SK-N-SH treated with all-trans-retinoic acid at 6 μM for 48 hours (cell line): ENCODE measurements at regions not wholly inside any gene's neighbourhood (a gene's known extent, or its start where the extent isn't known, plus 50 kb on each side); places are given as distances from the start of the nearest gene placed in this dataset.
A peak's percentile ranks its signal among the peaks of the same experiment; 100 is the strongest.

Source experiments
- ATAC-seq: fragments of 200-7000 bp; cut with Tn5 transposase; 3 replicates; pipeline ENCODE4 v1.9.1; 2020; ENCODE audit warnings: mild to moderate bottlenecking, moderate library complexity
- ARNTL ChIP-seq: fragments of 450-650 bp; formaldehyde crosslinking; IDR thresholded peaks from 2 replicates; pipeline ENCODE4 v1.5.0; 2020; ENCODE audit warnings: low read depth, mild to moderate bottlenecking, moderate library complexity, borderline replicate concordance
- BACH2 ChIP-seq: fragments of 250-450 bp; sonication (Bioruptor Pico); IDR thresholded peaks from 2 replicates; pipeline ENCODE4 v1.9.0; 2021; ENCODE audit warnings: mild to moderate bottlenecking, borderline replicate concordance
- CSDC2 ChIP-seq: fragments of 250-450 bp; sonication (Bioruptor Pico); IDR thresholded peaks from 2 replicates; pipeline ENCODE4 v1.5.0; 2020; ENCODE audit warnings: mild to moderate bottlenecking, moderate library complexity
- ESRRG ChIP-seq: fragments of 250-450 bp; sonication (Bioruptor Pico); IDR thresholded peaks from 2 replicates; pipeline ENCODE4 v1.6.1; 2021; ENCODE audit warnings: mild to moderate bottlenecking
- GLIS3 ChIP-seq: fragments of 250-450 bp; sonication (Bioruptor Pico); IDR thresholded peaks from 2 replicates; pipeline ENCODE4 v1.5.0; 2020; ENCODE audit warnings: mild to moderate bottlenecking, moderate library complexity
- ISL1 ChIP-seq: fragments of 250-450 bp; sonication (Bioruptor Pico); IDR thresholded peaks from 2 replicates; pipeline ENCODE4 v2.1.2; 2022; ENCODE audit warnings: mild to moderate bottlenecking, moderate library complexity
- OSR1 ChIP-seq: fragments of 250-450 bp; sonication (Bioruptor Pico); IDR thresholded peaks from 2 replicates; pipeline ENCODE4 v1.8.0; 2022; ENCODE audit warnings: moderate library complexity, mild to moderate bottlenecking, inconsistent platforms
- PPARA ChIP-seq: fragments of 250-450 bp; sonication (Bioruptor Pico); IDR thresholded peaks from 2 replicates; pipeline ENCODE4 v1.5.0; 2020; ENCODE audit warnings: mild to moderate bottlenecking, borderline replicate concordance
- RARB ChIP-seq: fragments of 250-450 bp; sonication (Bioruptor Pico); IDR thresholded peaks from 2 replicates; pipeline ENCODE4 v1.8.0; 2021; ENCODE audit warnings: mild to moderate bottlenecking, moderate library complexity
- SNAI2 ChIP-seq: fragments of 250-450 bp; sonication (Bioruptor Pico); IDR thresholded peaks from 2 replicates; pipeline ENCODE4 v1.5.0; 2020; ENCODE audit warnings: mild to moderate bottlenecking, moderate library complexity
- TOX ChIP-seq: fragments of 250-450 bp; sonication (Bioruptor Pico); IDR thresholded peaks from 2 replicates; pipeline ENCODE4 v1.8.0; 2021; ENCODE audit warnings: mild to moderate bottlenecking, moderate library complexity, borderline replicate concordance
- ZC3H10 ChIP-seq: fragments of 250-450 bp; sonication (Bioruptor Pico); IDR thresholded peaks from 2 replicates; pipeline ENCODE4 v1.5.1; 2021; ENCODE audit warnings: mild to moderate bottlenecking, moderate library complexity
- ZFP3 ChIP-seq: fragments of 250-450 bp; sonication (Bioruptor Pico); IDR thresholded peaks from 2 replicates; pipeline ENCODE4 v1.5.0; 2020; ENCODE audit warnings: mild to moderate bottlenecking, moderate library complexity
- ZFP30 ChIP-seq: fragments of 450-650 bp; formaldehyde crosslinking; IDR thresholded peaks from 2 replicates; pipeline ENCODE4 v1.5.0; 2022; ENCODE audit warnings: mild to moderate bottlenecking, moderate library complexity
- ZNF565 ChIP-seq: fragments of 450-650 bp; formaldehyde crosslinking; conservative IDR thresholded peaks from 2 replicates; pipeline ENCODE4 v1.5.0; 2020; ENCODE audit warnings: low read depth, mild to moderate bottlenecking, moderate library complexity
- ZNF70 ChIP-seq: fragments of 450-650 bp; formaldehyde crosslinking; IDR thresholded peaks from 2 replicates; pipeline ENCODE4 v1.5.0; 2020; ENCODE audit warnings: mild to moderate bottlenecking, moderate library complexity
- ZNF8 ChIP-seq: fragments of 450-650 bp; formaldehyde crosslinking; IDR thresholded peaks from 2 replicates; pipeline ENCODE4 v1.5.0; 2020; ENCODE audit warnings: mild to moderate bottlenecking, moderate library complexity
- TF ChIP-seq, protein P1 (sequence below): fragments of 250-450 bp; sonication (Bioruptor Pico); IDR thresholded peaks from 2 replicates; pipeline ENCODE4 v1.5.1; 2020; ENCODE audit warnings: low read depth, mild to moderate bottlenecking, moderate library complexity
- TF ChIP-seq, protein P2 (sequence below): fragments of 250-450 bp; sonication (Bioruptor Pico); IDR thresholded peaks from 2 replicates; pipeline ENCODE4 v1.5.0; 2020; ENCODE audit warnings: mild to moderate bottlenecking, moderate library complexity
- TF ChIP-seq, protein P3 (sequence below): fragments of 250-450 bp; sonication (Bioruptor Pico); IDR thresholded peaks from 2 replicates; pipeline ENCODE4 v1.5.1; 2021; ENCODE audit warnings: mild to moderate bottlenecking, moderate library complexity
- TF ChIP-seq, protein P4 (sequence below): fragments of 250-450 bp; sonication (Bioruptor Pico); IDR thresholded peaks from 2 replicates; pipeline ENCODE4 v1.8.0; 2020; ENCODE audit warnings: mild to moderate bottlenecking, moderate library complexity, borderline replicate concordance

DNA sequence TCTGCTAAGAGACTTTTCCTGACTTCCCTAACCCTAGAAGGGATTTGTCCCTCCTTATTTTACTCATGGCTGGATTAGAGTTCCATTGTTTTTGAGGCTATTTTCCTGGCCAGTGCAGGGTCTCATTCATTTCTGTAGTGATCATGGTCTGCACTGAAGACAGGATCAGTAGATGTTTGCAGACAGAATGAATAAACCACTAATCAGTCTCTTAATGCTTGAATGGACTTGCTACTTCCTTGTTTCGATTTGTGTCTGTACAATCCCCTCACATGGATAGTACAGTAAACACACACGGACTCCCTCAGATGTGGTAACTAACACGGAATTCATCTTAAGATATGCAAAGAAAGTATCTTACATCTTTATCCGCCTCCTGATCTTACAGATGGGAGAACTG, 102.6 kb upstream of the PRB2 start:
- no peak for TF ChIP-seq ZNF70 (CRISPR knock-in tag)
- TF ChIP-seq OSR1 (CRISPR knock-in tag) = no peak
- TF ChIP-seq ZFP3 (CRISPR knock-in tag) = no peak
- TF ChIP-seq, protein P1, sequence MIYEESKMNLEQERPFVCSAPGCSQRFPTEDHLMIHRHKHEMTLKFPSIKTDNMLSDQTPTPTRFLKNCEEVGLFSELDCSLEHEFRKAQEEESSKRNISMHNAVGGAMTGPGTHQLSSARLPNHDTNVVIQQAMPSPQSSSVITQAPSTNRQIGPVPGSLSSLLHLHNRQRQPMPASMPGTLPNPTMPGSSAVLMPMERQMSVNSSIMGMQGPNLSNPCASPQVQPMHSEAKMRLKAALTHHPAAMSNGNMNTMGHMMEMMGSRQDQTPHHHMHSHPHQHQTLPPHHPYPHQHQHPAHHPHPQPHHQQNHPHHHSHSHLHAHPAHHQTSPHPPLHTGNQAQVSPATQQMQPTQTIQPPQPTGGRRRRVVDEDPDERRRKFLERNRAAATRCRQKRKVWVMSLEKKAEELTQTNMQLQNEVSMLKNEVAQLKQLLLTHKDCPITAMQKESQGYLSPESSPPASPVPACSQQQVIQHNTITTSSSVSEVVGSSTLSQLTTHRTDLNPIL (CRISPR knock-in tag) = no peak
- no peak for TF ChIP-seq SNAI2 (CRISPR knock-in tag)
- no peak for ATAC-seq

DNA sequence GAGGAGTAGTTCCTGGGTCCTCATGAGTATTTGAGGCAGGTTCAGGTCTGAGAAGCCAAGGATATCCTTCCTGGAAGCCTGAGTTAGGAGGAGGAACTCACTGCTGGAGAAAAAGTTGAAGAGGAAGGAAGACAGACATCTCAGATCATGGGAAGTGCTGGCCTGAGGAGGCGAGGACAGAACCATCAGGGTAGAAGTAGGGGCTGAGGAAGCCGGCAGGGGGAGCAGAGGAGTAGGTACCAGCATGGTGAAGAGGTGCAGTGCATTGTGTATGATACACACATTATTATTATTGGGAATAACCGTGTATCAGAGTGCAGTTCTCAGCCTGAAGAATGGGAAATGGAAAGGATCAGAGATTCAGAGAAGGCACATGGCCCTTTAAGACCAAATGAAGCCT, 103.2 kb upstream of the PRB2 start:
- ATAC-seq = peak; percentile 59

GRCh38 chr12:11499806-11500187, 104.4 kb upstream of the PRB2 start:
- TF ChIP-seq OSR1 (CRISPR knock-in tag) (no peak), ZC3H10 (CRISPR knock-in tag) (no peak), ZNF70 (CRISPR knock-in tag) (no peak), ZFP3 (CRISPR knock-in tag) (no peak), SNAI2 (CRISPR knock-in tag) (no peak), TOX (CRISPR knock-in tag) (no peak), BACH2 (CRISPR knock-in tag) (no peak)
- TF ChIP-seq, protein P2, sequence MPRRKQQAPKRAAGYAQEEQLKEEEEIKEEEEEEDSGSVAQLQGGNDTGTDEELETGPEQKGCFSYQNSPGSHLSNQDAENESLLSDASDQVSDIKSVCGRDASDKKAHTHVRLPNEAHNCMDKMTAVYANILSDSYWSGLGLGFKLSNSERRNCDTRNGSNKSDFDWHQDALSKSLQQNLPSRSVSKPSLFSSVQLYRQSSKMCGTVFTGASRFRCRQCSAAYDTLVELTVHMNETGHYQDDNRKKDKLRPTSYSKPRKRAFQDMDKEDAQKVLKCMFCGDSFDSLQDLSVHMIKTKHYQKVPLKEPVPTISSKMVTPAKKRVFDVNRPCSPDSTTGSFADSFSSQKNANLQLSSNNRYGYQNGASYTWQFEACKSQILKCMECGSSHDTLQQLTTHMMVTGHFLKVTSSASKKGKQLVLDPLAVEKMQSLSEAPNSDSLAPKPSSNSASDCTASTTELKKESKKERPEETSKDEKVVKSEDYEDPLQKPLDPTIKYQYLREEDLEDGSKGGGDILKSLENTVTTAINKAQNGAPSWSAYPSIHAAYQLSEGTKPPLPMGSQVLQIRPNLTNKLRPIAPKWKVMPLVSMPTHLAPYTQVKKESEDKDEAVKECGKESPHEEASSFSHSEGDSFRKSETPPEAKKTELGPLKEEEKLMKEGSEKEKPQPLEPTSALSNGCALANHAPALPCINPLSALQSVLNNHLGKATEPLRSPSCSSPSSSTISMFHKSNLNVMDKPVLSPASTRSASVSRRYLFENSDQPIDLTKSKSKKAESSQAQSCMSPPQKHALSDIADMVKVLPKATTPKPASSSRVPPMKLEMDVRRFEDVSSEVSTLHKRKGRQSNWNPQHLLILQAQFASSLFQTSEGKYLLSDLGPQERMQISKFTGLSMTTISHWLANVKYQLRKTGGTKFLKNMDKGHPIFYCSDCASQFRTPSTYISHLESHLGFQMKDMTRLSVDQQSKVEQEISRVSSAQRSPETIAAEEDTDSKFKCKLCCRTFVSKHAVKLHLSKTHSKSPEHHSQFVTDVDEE = no peak
- TF ChIP-seq, protein P1 (CRISPR knock-in tag) = no peak
- ATAC-seq = no peak

- ATAC-seq = peak; percentile 97
- TF ChIP-seq RARB (no peak), ZFP30 (peak; percentile 50; the same call in 1 of the 2 replicates), PPARA (CRISPR knock-in tag) (peak; percentile 75; the same call in 1 of the 2 replicates), ZNF565 (peak; percentile 83; the same call in 1 of the 2 replicates), ZNF70 (CRISPR knock-in tag) (peak; percentile 38; the same call in 1 of the 2 replicates), SNAI2 (CRISPR knock-in tag) (peak; percentile 99), ISL1 (CRISPR knock-in tag) (peak; percentile 66), OSR1 (CRISPR knock-in tag) (peak; percentile 57; the same call in 1 of the 2 replicates), GLIS3 (CRISPR knock-in tag) (peak; percentile 75; the same call in 1 of the 2 replicates), ZNF8 (peak; percentile 68), ZFP3 (CRISPR knock-in tag) (peak; percentile 92), TOX (CRISPR knock-in tag) (0 out of 2 replicates have a peak, but pooled peaks have one; percentile 17), CSDC2 (CRISPR knock-in tag) (peak; percentile 99), ZC3H10 (CRISPR knock-in tag) (peak; percentile 72; the same call in 1 of the 2 replicates), ESRRG (CRISPR knock-in tag) (no peak), ARNTL (CRISPR knock-in tag) (no peak)
- TF ChIP-seq, protein P3, sequence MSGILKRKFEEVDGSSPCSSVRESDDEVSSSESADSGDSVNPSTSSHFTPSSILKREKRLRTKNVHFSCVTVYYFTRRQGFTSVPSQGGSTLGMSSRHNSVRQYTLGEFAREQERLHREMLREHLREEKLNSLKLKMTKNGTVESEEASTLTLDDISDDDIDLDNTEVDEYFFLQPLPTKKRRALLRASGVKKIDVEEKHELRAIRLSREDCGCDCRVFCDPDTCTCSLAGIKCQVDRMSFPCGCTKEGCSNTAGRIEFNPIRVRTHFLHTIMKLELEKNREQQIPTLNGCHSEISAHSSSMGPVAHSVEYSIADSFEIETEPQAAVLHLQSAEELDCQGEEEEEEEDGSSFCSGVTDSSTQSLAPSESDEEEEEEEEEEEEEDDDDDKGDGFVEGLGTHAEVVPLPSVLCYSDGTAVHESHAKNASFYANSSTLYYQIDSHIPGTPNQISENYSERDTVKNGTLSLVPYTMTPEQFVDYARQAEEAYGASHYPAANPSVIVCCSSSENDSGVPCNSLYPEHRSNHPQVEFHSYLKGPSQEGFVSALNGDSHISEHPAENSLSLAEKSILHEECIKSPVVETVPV (CRISPR knock-in tag) = no peak
- TF ChIP-seq, protein P1 (CRISPR knock-in tag) = no peak
- TF ChIP-seq, protein P4, sequence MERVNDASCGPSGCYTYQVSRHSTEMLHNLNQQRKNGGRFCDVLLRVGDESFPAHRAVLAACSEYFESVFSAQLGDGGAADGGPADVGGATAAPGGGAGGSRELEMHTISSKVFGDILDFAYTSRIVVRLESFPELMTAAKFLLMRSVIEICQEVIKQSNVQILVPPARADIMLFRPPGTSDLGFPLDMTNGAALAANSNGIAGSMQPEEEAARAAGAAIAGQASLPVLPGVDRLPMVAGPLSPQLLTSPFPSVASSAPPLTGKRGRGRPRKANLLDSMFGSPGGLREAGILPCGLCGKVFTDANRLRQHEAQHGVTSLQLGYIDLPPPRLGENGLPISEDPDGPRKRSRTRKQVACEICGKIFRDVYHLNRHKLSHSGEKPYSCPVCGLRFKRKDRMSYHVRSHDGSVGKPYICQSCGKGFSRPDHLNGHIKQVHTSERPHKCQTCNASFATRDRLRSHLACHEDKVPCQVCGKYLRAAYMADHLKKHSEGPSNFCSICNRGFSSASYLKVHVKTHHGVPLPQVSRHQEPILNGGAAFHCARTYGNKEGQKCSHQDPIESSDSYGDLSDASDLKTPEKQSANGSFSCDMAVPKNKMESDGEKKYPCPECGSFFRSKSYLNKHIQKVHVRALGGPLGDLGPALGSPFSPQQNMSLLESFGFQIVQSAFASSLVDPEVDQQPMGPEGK = no peak
- TF ChIP-seq, protein P2 = peak; percentile 97
Observed at GRCh38 chr12:11500188-11500860, 105.0 kb upstream of the PRB2 start.
